Endodermal cell (in vitro differentiated cells): ENCODE measurements at regions not wholly inside any gene's neighbourhood (a gene's known extent, or its start where the extent isn't known, plus 50 kb on each side); places are given as distances from the start of the nearest gene placed in this dataset.

ENCODE experiments used
- DNase-seq: peaks from one replicate; pipeline ENCODE4 v3.0.0-alpha.2; 2017
- H3K27ac ChIP-seq: 2 replicates; pipeline ENCODE4 v1.5.1; 2013; ENCODE audit warnings: mild to moderate bottlenecking, low read depth, low read length, moderate library complexity
- H3K27me3 ChIP-seq: 2 replicates; pipeline ENCODE4 v1.6.1; 2013; ENCODE audit warnings: mild to moderate bottlenecking, low read length, moderate library complexity; ENCODE audit not compliant: insufficient read depth, control insufficient read depth, poor library complexity, severe bottlenecking
- H3K36me3 ChIP-seq: 2 replicates; pipeline ENCODE4 v1.7.0; 2013; ENCODE audit warnings: mild to moderate bottlenecking, low read length, moderate library complexity; ENCODE audit not compliant: control insufficient read depth, insufficient read depth
- H3K4me1 ChIP-seq: one replicate; pipeline ENCODE4 v1.7.0; 2013; ENCODE audit warnings: low read length; ENCODE audit not compliant: control insufficient read depth, insufficient read depth
- H3K4me3 ChIP-seq: 2 replicates; pipeline ENCODE4 v1.5.1; 2013; ENCODE audit warnings: mild to moderate bottlenecking, low read length, moderate library complexity
- H3K9ac ChIP-seq: 2 replicates; pipeline ENCODE4 v1.6.1; 2013; ENCODE audit warnings: mild to moderate bottlenecking, low read length, moderate library complexity; ENCODE audit not compliant: poor library complexity, severe bottlenecking; ENCODE audit errors: extremely low read depth
- H3K9me3 ChIP-seq: 2 replicates; pipeline ENCODE4 v1.6.1; 2013; ENCODE audit warnings: mild to moderate bottlenecking, low read length, moderate library complexity; ENCODE audit not compliant: control insufficient read depth
- H3K27ac Mint-ChIP-seq: 2 replicates; pipeline ENCODE4 v1.8.0; 2020; ENCODE audit warnings: mixed read lengths
- H3K27me3 Mint-ChIP-seq: 2 replicates; pipeline ENCODE4 v1.8.0; 2021; ENCODE audit warnings: mild to moderate bottlenecking, mixed read lengths; ENCODE audit not compliant: insufficient read depth
- H3K36me3 Mint-ChIP-seq: 2 replicates; pipeline ENCODE4 v1.8.0; 2020; ENCODE audit warnings: low read depth, mixed read lengths
- H3K4me1 Mint-ChIP-seq: 2 replicates; pipeline ENCODE4 v1.8.0; 2020; ENCODE audit warnings: mixed read lengths
- H3K4me3 Mint-ChIP-seq: 2 replicates; pipeline ENCODE4 v1.8.0; 2020; ENCODE audit warnings: mild to moderate bottlenecking, moderate library complexity, mixed read lengths
- H3K9me3 Mint-ChIP-seq: 2 replicates; pipeline ENCODE4 v1.8.0; 2020; ENCODE audit warnings: mild to moderate bottlenecking, mixed read lengths
- WGBS, 2 experiments: methylation state at CpG; one replicate each; pipeline versions ENCODE4 v1.1.5 to v1.1.7; 2013; ENCODE audit warnings: missing lambda C conversion rate in 2 of 2, mixed read lengths in 1 of 2; ENCODE audit not compliant: insufficient coverage in 1 of 2, insufficient read length in 1 of 2; 5-methylcytosine and 5-hydroxymethylcytosine counted together
- TF ChIP-seq, protein P1 (sequence below): fragments of 200-600 bp; sonication (generic); conservative IDR thresholded peaks from 2 replicates; pipeline ENCODE4 v1.5.0; 2021; ENCODE audit warnings: antibody characterized with exemption, mild to moderate bottlenecking

DNA sequence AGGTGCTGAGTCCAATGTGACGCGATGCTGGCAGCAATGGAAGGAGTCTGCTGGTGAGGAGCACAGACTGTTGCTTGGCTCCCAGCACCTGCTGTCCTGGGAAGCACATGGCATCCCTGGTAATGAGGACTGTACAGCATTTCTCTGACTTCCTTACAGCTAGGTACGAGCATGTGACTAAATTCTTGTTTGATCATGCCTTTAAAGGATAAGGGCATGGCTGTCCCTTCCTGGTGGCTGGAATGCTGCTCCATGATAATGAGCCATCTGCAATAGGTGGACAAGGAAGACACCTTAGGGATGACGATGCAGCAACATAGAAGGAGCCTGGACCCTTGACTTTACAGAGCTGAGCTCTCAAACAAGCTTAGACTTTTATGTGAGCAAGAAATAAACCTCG lies 278.0 kb upstream of the SPRED2 start:
- H3K4me3 ChIP-seq, result no peak overlapping the region
- no peak overlapping the region for H3K27ac Mint-ChIP-seq
- no peak overlapping the region for H3K9ac ChIP-seq
- 90 to 98% methylated on average over 5 of the region's 5 CpGs for whole genome bisulfite sequencing, 2 experiments
- no peaks in the 10 kb centered on the region for H3K36me3 ChIP-seq
- H3K4me1 Mint-ChIP-seq, result peaks cover 4% of the 10 kb centered on the region
- H3K4me1 ChIP-seq, result no peaks in the 10 kb centered on the region
- H3K4me3 Mint-ChIP-seq, result no peak overlapping the region
- H3K9me3 ChIP-seq, result no peaks in the 10 kb centered on the region
- H3K9me3 Mint-ChIP-seq, result no peaks in the 10 kb centered on the region
- peaks cover 2% of the 10 kb centered on the region for H3K27me3 Mint-ChIP-seq
- no peaks in the 10 kb centered on the region for H3K27me3 ChIP-seq
- DNase-seq, result no peak
- H3K27ac ChIP-seq, result no peak overlapping the region
- TF ChIP-seq, protein P1, sequence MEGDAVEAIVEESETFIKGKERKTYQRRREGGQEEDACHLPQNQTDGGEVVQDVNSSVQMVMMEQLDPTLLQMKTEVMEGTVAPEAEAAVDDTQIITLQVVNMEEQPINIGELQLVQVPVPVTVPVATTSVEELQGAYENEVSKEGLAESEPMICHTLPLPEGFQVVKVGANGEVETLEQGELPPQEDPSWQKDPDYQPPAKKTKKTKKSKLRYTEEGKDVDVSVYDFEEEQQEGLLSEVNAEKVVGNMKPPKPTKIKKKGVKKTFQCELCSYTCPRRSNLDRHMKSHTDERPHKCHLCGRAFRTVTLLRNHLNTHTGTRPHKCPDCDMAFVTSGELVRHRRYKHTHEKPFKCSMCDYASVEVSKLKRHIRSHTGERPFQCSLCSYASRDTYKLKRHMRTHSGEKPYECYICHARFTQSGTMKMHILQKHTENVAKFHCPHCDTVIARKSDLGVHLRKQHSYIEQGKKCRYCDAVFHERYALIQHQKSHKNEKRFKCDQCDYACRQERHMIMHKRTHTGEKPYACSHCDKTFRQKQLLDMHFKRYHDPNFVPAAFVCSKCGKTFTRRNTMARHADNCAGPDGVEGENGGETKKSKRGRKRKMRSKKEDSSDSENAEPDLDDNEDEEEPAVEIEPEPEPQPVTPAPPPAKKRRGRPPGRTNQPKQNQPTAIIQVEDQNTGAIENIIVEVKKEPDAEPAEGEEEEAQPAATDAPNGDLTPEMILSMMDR, result no peak
- no peaks in the 10 kb centered on the region for H3K36me3 Mint-ChIP-seq

DNA sequence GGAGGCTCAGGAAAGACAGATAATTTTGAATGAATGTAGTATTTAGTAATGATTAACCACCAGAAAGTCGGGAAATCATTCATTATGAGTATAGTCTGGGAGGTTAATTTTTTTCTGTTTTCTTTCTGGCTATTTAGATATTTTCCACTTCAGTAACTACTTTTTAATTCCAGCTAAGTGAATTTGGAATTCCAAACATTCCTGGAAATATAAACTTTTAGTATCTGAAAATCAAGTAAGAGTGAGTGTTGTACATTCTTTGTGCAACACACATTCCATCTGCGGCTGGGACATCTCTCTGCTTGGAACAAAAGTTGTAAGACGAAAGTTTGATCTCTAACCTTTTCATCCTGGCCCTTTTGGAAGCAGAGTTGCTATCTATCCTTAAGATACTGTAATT lies 275.7 kb upstream of the SPRED2 start:
- no peak overlapping the region for H3K4me3 Mint-ChIP-seq

DNA sequence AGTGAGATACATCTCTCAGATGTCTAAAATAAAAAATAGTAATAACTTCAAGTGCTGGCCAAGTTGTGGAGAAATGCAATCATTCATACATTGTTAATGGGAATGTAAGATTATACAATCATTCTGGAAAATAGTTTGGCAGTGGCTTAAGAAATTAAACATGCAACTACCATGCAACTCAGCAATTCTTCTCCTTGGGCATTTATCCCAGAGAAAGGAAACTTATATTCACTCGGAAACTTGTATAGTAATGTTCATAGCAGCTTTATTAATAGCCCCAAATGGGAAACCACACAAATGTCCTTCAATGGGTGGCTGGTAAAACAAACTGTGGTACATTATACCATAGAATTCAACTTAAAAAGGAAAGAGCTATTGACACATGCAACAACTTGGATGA lies 274.0 kb upstream of the SPRED2 start:
- H3K4me3 ChIP-seq, result no peak overlapping the region
- H3K27me3 Mint-ChIP-seq, result peaks cover 2% of the 10 kb centered on the region
- no peaks in the 10 kb centered on the region for H3K9me3 ChIP-seq
- H3K27ac Mint-ChIP-seq, result no peak overlapping the region
- no peak overlapping the region for H3K27ac ChIP-seq
- H3K4me1 Mint-ChIP-seq, result peaks cover 4% of the 10 kb centered on the region
- no peaks in the 10 kb centered on the region for H3K36me3 Mint-ChIP-seq
- no peak for DNase-seq
- H3K36me3 ChIP-seq, result no peaks in the 10 kb centered on the region
- TF ChIP-seq, protein P1, result no peak
- no peaks in the 10 kb centered on the region for H3K4me1 ChIP-seq
- no peak overlapping the region for H3K4me3 Mint-ChIP-seq
- no peaks in the 10 kb centered on the region for H3K27me3 ChIP-seq
- 100% methylated on average over 1 of the region's 1 CpG; no CpG with 5 or more reads in 1 of the 2 experiments for WGBS, 2 experiments
- no peaks in the 10 kb centered on the region for H3K9me3 Mint-ChIP-seq
- no peak overlapping the region for H3K9ac ChIP-seq

More for the DNA sequence above, 275.7 kb upstream of the SPRED2 start:
- peaks cover 2% of the 10 kb centered on the region for H3K27me3 Mint-ChIP-seq
- Histone ChIP-seq H3K27me3 (no peaks in the 10 kb centered on the region), H3K36me3 (no peaks in the 10 kb centered on the region), H3K9ac (no peak overlapping the region), H3K27ac (no peak overlapping the region), H3K4me3 (no peak overlapping the region), H3K4me1 (no peaks in the 10 kb centered on the region), H3K9me3 (no peaks in the 10 kb centered on the region)
- H3K9me3 Mint-ChIP-seq, result no peaks in the 10 kb centered on the region
- DNase-seq, result no peak
- no peak overlapping the region for H3K27ac Mint-ChIP-seq
- TF ChIP-seq, protein P1, result no peak
- H3K4me1 Mint-ChIP-seq, result peaks cover 4% of the 10 kb centered on the region
- 92 to 93% methylated on average over 2 to 3 of the region's 3 CpGs for WGBS, 2 experiments
- no peaks in the 10 kb centered on the region for H3K36me3 Mint-ChIP-seq
